NCI-H226 (cell line): ENCODE measurements at regions not wholly inside any gene's neighbourhood (a gene's known extent, or its start where the extent isn't known, plus 50 kb on each side); places are given as distances from the start of the nearest gene placed in this dataset.

ENCODE experiments used
- DNase-seq: peaks from one replicate; pipeline ENCODE4 v3.0.0-alpha.2; 2015

DNA sequence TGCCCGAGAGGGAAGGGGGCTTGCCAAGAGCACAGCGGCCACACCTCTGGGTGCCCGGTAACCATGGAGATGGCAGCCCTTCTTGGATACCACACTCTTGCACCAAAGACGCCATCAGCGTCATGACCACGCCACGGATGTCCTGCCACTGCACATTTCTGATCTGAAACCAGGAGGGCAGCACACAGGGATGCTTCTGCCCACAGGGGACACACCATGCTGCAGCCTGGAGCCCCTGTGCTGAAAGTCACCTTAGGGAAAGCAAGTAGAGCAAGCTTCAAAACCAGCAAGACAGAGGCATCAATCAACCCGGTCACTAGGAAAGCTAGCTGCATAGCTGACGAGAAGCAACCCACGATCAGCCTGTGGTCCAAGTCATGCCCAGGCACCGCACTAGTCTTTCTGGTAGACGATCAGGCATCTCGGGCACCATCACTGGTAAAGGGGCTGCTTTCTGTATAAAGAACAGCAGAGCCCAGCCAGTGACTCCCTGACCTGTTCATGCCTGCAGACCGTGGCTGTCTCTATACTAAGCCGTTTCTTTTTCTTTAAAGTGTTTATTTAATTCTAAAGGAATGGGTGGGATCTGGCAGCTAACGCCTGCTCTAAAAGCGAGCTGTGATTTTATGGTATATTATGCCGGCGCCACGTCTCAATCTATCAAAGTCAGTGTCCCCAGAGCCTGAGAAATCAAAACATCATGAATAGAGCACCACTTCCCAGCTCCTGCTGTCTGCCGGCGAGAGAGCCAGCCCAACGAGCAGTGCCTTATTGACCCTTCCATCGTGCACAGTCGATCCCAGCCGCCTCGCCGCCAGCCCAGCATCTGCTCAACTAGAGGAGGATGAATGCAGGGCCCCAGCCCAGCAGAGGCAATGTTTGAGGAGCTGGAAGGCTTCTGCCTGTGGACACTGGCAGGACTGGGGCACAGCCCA, 244.7 kb downstream of the RBFOX3 start:
- no peak for DNase-seq

DNA sequence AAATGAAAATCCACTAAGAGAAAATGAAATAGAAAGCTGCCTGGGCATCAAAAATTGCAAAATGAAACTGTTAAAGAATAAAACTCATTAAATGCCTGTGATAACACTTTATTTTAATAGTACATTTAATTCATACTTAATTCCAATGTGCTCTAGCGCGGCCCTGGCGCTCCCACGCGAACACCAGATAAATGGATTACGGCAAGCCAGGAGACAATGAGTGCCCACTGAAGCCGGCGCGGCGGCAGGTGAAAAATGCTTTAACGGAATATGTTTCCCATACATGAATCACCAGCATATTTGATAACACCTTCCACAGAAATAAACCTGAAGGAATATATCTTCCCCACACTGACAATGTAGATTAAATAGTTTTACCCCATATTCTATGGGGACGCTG, 245.5 kb downstream of the RBFOX3 start:
- no peak for DNase-seq

DNA sequence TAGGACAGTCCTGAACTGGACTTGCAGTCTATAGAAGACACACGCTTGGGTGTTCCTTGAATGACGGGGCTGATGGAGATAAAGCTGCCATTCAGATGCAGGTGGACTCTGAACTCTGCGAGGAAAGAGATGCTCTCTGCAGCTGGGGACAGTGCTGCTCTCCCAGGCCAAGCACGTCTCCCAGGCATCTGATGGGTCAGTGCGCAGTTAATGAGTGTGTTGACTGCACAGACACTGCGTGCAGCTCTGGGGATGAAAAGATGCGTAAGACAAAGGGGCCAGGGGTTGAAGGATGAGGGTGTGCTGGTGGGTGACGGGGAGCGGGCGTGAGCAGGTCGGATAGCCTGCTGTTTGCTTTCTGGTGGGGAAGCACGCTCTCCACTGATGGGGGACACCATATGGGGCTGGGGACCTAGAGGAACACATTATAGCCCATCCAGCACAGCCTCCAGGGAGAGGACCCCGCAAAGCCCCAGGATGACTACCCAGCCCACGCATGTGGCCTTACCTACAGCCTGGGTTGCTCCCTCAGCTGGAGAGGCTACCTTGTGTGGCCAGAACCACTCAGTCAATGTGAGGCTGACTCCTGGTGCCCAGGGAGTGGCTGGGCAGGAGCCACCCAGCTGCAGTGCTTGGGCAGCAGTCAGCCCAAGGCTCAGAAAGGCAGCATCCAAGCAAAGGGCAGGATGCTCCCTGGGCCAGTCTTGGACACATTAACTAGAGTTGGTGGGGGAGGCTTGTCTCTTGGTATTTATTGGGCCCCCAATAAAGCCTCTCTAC, 246.3 kb downstream of the RBFOX3 start:
- DNase-seq, result no peak

DNA sequence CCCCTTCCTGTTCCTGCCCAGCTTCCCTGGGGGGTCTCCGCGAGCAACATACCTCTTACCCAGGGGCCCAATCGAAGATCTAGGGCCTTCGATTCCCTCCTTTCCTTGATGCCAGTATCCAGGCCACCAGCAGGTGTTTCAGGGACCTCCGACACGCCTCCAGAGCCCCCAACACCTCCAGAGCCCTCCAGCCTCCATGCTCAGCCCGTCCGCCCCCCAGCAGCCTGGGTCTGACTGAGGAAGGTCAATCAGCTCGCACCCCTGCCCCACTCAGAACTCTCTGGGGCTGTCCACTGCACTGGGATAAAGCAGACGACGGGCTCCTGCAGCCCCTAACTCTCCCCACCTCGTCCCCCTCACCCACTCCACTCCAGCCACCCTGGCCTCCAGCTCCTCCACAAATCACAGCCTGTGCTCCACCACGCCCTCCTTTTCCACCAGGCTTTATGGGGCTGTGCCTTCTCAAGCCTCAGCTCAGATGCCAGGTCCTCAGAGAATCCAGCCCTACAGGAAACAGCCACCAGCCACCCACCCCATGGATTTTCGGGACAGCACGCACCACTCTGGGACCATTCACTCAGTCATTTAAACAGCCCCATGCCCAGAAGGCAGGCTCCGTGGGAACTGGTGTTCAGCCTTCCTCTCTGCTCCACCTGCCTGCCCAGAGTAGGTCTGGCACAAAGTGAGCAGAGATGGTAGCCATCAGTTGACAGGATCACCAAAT, 247.1 kb downstream of the RBFOX3 start:
- no peak for DNase-seq

DNA sequence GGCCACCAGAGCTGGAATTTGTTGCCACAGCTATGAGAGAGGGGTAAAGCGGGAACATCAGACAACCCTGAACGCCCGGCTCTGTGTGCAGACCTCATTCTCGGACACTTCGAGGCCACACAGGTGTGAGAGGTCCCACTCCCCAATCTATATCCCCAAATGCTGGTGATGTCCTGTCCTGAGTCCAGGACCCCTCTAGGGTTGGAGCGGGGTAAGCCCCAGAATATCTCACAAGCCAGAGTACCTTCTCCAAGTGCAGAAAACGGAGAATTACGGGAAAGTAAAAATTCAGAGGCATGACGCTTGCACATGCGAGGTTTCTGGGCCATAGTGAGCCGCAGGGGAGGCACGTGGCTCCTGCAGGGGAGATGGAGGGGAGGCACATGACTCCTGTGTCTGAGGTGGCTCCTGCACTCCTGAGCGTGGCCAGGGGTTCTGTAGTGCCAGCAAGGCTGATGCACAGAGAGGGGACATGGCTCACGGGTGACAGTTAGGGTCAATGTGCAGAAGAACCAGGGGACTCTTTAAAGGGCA, 248.0 kb downstream of the RBFOX3 start:
- DNase-seq, result no peak

DNA sequence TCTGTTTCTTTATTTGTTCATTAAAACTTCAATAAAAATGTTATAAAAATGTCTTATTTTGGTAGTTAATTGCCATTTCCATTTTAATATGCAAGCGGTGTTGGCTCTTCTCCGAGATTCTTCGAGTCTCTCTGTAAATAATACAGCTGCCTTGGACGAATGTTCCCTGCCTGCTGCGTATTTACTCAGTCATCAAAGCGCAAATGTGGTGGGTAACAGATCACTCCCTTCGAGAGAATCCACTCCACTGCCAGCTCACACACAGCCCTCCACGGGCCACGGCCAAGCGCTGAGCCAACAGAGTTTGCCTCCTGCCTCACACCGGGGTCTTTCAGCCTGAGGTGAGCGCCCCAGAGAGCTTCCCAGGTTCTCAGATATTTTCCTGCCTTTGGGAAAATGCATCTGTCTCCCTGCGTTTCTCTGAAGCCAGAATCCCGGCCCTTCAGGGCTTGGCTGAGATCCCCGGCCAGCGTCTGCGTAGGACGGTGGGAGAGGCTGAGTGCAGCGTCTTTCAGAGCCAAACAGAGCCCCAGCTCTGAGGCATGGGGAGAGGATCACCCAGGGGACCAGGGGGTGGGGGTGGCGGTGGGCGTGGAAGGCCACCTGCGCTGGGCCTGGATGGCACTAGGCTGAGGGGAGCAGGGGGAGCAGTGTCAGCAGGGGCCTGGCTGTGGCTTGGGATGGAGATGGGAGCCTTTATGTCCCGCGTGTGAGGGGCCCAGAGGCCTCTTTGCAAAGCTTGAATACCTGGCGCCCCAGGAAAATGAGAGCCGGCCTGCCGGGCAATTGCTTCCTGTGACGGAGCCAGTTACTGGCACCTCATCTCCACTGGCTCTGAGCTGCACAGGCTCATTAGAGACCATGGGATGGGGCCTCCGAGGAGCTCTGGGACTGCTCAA, 248.7 kb downstream of the RBFOX3 start:
- no peak for DNase-seq

DNA sequence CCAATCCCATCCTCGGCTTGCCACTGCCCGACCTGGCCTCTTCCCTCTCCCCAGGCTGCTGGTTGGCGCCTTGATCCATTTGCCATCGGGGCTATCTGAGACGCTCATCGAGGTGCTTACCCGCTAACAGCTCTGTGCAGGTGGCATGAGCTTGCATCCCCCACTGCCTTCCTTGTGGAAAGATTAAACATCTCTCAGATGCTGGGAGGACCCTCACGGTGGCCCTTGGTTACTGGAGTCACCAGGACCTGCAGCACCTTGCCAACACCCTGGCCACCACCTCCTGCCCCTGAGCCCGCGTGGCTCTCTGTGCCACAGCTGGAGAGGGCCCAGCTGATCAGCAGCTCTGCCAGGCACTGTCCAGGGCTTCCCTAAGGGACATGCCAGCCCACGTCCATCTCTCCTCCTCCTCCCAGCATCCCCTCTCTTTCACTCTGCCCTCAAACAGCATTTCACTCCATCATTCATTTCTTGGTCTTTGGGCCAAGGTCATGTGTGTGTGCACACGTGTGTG, 249.6 kb downstream of the RBFOX3 start:
- DNase-seq, result no peak

DNA sequence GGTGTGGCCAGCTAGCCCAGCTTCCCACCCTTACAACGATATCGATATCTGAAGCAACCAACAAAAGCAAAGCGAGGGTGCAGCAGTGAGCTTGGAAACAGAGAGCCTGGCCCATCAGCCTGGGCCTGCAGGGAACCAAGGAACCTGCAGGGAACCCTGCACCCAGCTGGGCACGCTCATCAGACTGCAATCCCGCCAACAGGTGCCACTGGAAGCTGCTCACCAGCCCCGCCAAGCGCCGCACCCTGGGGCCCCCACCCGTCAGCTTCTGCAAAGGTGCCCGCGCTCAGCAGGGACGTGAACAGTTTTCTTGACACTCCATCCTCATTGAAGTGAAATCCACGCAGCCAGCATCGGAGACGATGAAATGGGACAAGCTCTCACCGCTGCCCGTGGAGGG, 250.7 kb downstream of the RBFOX3 start:
- DNase-seq, result no peak

DNA sequence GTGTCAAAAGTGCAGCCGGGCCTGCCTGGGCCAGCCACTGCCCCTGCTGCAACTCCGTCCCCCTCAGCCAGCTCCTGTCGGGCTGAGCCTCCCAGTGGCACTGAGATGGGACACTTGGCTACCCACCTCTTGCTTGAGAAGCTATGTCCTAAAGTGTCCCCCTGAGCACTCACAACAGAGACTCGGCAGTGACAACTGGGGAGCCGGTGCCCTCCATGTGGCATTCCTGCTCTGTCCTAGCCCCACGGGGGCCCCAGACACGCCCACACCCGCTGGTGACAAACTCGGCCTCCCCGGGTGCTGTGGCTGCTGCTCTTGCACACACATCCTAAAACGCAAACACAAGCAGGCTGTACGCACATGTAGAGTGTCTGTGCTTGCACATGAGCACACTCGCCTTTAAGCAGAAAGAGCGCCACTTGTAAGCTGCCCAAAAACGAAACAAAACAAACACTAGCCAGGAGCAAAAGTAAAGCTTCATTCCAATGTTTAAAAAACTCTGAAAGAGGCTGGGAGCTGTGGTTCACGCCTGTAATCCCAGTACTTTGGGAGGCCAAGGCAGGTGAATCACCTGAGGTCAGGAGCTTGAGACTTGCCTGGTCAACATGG, 253.9 kb downstream of the RBFOX3 start:
- DNase-seq, result no peak

DNA sequence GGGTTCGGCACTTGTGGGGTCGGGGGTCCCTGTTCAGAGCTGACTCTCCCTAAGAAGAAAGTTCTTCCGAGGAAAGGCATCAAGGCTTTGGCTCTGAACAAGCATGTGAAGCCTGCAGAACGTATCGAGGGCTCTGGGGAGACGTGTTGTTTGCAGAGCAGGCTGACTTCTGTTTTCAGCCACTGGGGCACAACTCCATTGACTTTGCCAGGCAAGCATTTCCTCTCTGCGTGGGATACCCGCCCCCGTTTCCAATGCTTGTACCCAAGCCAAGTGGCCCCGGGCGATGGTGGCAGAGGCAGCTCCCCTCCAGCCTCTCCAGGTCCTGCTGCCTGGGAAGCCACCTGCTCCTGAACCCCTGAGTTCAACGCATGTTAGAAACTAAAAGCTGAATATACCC, 255.7 kb downstream of the RBFOX3 start:
- DNase-seq, result no peak

DNA sequence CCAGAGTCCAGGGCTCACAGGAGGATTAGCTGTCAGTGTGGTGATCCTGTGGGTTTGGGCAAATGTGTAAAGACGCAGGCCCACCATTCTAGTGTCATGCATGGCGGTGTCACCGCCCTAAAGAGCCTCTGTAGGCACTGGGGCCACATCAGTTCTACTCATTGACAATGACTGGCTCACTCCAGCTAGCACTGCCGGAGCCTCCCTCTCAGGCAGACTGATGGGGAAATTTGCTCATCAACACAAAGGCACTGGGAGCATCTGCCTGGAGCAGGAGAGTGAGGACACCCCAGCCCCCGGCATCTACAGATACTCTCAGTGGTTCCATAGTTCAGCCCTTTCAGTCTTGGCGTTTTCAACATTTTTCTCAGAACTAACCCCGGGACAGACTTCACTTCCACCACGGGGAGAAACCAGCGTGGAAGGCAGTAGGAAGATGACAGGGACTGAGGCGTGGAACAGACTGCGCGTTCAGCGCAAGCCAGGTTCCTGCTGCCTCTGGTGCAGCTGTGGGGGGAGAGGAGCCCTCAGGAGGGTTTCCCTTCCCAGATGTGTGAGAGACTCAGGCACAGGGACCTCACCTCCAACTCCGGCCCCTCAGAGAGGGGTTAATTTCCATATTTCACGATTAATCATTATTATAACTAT, 256.6 kb downstream of the RBFOX3 start:
- DNase-seq, result no peak

DNA sequence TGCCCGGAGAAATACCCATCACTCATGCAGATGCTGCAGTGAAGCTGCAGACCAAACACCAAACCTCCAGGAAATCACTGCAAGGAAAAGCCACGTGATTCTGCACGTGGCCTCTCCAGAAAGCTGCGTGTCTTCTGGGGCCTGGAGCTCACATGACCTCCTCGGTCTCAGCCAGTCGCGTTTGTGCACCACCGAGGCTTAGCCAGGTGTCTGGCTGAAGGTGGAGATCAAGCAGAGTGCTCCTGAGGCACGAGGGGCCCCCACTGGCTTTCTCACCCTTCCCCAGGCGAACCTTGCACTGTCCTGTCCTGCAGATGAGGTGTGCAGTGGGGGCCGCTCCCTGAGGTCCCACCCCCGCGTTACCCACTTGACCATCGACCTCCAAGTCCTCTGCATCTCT, 257.3 kb downstream of the RBFOX3 start:
- no peak for DNase-seq

DNA sequence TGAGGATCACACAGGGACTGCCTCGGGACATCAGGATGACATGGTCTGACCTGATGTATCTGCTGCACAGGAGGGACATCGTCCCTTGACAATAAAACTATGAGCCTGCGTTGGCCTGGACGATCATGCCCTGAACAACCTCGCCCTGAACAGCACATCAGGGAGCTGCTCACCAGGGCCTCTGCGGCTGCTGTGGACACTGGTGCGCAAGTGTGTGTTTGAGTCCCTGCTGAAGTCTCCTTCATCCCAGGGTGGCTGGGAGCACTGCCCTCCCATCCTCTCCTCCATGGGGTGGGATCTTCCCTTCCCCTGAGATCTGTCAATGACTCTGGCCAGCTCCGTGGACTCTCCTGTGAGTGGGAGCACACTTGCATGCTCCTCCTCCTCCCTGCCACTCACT, 257.8 kb downstream of the RBFOX3 start:
- DNase-seq, result no peak

DNA sequence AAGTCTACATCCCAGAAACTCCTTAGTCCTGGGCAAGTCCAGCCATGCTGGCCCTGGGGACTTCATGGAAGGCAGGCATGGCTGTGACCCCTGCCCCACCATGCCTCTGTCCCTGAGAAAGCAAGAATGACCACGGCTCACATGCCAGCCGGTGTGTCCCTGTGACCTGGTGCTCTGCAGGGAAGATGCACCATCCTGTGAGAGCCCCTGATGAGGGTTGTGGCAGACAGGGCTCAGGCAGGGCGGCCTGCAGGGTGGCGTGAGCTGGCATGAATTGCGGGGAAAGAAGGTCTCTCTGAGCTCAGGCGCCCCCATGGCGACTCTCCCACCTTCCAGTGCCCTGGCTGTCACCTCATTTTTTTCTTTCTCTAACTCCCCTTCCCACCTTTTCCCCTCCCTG, 260.3 kb downstream of the RBFOX3 start:
- DNase-seq, result no peak

DNA sequence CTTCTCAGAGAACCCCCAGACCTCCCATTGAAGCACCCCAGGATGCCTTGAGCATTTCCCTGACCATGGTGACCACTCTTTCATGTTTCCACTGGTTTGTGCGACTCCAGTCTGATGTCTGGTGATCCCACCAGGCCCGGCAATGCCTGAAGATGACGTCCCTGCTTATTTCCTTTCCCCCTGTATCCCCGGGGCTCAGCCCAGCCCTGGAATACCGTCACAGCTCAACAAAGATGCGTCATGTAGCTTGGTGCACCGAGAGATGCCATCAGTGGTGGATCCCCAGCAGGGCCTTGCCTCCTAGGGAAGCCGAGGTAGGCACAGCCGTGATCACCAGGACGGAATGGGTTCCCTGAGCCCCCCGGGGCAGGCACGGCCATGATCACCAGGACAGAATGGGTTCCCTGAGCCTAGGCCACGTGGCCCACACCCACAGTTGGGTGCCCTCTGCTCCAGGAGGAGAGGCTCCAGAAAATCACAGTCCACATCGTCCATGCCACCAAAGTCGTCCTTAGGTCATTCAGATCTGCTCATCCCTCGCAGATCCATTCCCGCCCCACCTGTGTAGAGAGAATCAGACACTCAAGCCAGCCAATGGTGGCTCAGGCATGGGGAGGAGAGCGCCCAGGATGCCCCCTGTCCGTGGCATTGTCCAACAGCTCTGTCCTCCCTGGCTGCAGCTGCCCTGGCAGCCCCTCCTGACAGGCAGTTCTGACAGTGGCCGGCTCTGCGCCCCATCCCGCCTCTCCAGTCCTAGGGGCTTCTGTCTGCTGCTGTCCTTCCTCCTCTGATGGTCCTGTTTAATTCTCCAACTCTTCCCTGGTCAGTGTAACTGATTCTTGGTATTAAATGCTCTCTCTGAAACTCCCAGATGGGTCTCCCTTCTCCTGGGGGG, 261.1 kb downstream of the RBFOX3 start:
- DNase-seq, result no peak

DNA sequence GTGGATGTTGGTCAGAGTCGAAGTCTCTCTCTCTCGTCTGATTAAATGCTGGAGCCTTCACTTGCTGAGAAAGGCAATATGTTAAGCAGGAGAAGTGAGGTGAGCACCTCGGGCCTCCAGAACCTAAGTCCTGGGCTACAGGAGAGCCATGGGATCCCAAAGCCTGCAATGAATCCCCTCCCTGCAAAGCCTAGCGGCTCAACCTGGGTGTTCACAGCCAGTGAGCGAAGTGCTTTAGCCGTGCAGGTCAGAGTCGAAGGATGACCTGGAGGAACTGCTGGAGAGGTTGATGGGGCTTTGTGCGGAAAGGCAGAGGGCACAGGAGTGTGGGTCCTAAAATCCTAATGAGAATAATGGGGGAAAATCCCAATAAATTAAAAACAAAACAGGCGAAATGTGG, 267.8 kb downstream of the ENGASE start:
- no peak for DNase-seq

DNA sequence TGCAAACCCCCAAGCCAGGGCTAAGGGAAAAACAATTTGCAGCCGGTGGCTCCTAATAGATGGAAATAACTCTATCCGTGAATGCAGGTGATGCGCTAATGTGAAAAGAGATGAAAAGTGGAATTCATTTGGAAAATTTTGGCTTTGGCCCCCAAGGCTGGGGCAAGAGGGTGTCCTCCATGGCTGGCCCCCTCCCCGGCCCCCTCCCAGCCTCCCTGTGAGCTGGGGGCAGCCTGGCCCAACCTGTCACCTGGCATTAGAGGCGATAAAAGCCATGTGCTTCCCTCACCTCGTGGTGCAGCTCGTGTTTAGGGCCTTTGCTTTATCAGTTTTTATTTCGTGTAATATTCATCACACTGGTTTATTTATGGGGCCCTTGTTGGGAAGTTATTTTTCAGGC, 267.2 kb downstream of the ENGASE start:
- DNase-seq, result no peak

DNA sequence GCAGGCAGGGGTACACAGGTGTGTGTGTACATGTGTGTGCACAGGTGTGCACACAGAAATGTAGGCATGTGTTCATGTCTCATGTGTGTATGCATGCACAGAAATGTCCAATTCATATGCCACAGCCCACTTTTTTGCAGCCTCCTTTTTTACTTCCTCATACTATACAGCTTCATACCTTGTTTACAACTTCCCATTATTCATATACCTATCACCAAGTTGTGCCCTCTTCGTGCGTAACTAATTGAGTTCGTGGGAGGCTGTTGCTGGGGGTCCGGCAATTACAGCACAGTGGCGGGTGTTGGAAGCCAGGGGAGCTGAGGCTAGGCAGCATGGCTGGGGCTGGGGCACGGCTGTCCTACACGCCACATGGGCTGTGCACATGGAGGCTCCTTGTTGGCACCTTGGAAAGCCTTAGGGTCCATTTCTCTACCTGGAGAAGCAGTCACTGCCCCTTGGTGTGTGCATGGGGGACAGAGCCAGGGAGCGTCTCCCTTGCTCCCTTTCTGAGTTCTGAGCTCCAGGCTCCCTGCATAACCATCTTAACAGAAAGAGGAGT, 266.7 kb downstream of the ENGASE start:
- no peak for DNase-seq
